Caco-2 (cell line): ENCODE measurements at regions not wholly inside any gene's neighbourhood (a gene's known extent, or its start where the extent isn't known, plus 50 kb on each side); places are given as distances from the start of the nearest gene placed in this dataset.

ENCODE experiments used
- BruUV-seq: library from RNA; stranded (reverse); fragments of 400-500 nt; replicated peaks from 2 replicates; lab custom pipeline; 2021; lab: Mats Ljungman, UMichigan
- CTCF ChIA-PET: fragments of 300-600 bp; sonication (Branson Sonifier 250); formaldehyde crosslinking; loops from one replicate; lab custom pipeline; 2022; ENCODE audit warnings: antibody characterized with exemption; lab: Charles Lee
- POLR2A ChIA-PET: fragments of 300-600 bp; sonication (Branson Sonifier 250); formaldehyde crosslinking; loops from one replicate; lab custom pipeline; 2022; ENCODE audit warnings: antibody characterized with exemption; lab: Charles Lee
- DNase-seq, 2 experiments: peaks; one replicate each; pipeline versions ENCODE4 v3.0.0 to v3.0.0-alpha.2; 2020 to 2022
- H3K27me3 ChIP-seq: replicated peaks from 2 replicates; pipeline ENCODE4 v1.6.0; 2011; ENCODE audit warnings: low read length; ENCODE audit not compliant: control insufficient read depth, insufficient read depth
- H3K36me3 ChIP-seq: 2 replicates; pipeline ENCODE4 v1.5.1; 2011; ENCODE audit warnings: low read length; ENCODE audit not compliant: control insufficient read depth, insufficient read depth
- H3K4me1 ChIP-seq: fragments of 250-450 bp; sonication (Bioruptor Pico); 2 replicates; pipeline ENCODE4 v1.5.1; 2020; ENCODE audit warnings: mild to moderate bottlenecking
- H3K4me3 ChIP-seq: 2 replicates; pipeline ENCODE4 v1.5.1; 2011; ENCODE audit warnings: low read depth, mild to moderate bottlenecking, control low read depth, low read length
- H3K9me3 ChIP-seq: fragments of 250-450 bp; sonication (Bioruptor Pico); 2 replicates; pipeline ENCODE4 v1.5.1; 2020; ENCODE audit warnings: mild to moderate bottlenecking, moderate library complexity
- H3K27ac Mint-ChIP-seq: one replicate; pipeline ENCODE4 v1.8.0; 2022; ENCODE audit warnings: mixed read lengths; ENCODE audit not compliant: unreplicated experiment
- H3K27me3 Mint-ChIP-seq: one replicate; pipeline ENCODE4 v1.8.0; 2022; ENCODE audit warnings: mixed read lengths; ENCODE audit not compliant: insufficient read depth, unreplicated experiment
- H3K36me3 Mint-ChIP-seq: one replicate; pipeline ENCODE4 v1.8.0; 2022; ENCODE audit warnings: mild to moderate bottlenecking, mixed read lengths; ENCODE audit not compliant: insufficient read depth, unreplicated experiment
- H3K4me1 Mint-ChIP-seq: one replicate; pipeline ENCODE4 v1.8.0; 2022; ENCODE audit warnings: low read depth, mixed read lengths; ENCODE audit not compliant: unreplicated experiment
- H3K4me3 Mint-ChIP-seq: one replicate; pipeline ENCODE4 v1.8.0; 2022; ENCODE audit warnings: mild to moderate bottlenecking, moderate library complexity, mixed read lengths; ENCODE audit not compliant: unreplicated experiment
- H3K9me3 Mint-ChIP-seq: one replicate; pipeline ENCODE4 v1.8.0; 2022; ENCODE audit warnings: mixed read lengths; ENCODE audit not compliant: unreplicated experiment
- intact Hi-C: fragments of 100-400 bp; cut with micrococcal nuclease; formaldehyde crosslinking; loops from one replicate; pipeline ENCODE4 v1.10.0; 2022; ENCODE audit not compliant: unreplicated experiment
- TF ChIP-seq, protein P1 (sequence below), 2 experiments: fragments of 200-600 bp in 1 of 2; IDR thresholded peaks; 1 replicate in 1 of 2; 2 replicates in 1 of 2; pipeline versions ENCODE4 v1.5.1 to v1.8.0; 2011 to 2022; ENCODE audit warnings: antibody characterized with exemption in 1 of 2, control low read depth in 1 of 2, inconsistent platforms in 1 of 2, low read depth in 1 of 2, low read length in 1 of 2, mild to moderate bottlenecking in 1 of 2, moderate library complexity in 1 of 2; ENCODE audit not compliant: insufficient read depth in 1 of 2, severe bottlenecking in 1 of 2, unreplicated experiment in 1 of 2

DNA sequence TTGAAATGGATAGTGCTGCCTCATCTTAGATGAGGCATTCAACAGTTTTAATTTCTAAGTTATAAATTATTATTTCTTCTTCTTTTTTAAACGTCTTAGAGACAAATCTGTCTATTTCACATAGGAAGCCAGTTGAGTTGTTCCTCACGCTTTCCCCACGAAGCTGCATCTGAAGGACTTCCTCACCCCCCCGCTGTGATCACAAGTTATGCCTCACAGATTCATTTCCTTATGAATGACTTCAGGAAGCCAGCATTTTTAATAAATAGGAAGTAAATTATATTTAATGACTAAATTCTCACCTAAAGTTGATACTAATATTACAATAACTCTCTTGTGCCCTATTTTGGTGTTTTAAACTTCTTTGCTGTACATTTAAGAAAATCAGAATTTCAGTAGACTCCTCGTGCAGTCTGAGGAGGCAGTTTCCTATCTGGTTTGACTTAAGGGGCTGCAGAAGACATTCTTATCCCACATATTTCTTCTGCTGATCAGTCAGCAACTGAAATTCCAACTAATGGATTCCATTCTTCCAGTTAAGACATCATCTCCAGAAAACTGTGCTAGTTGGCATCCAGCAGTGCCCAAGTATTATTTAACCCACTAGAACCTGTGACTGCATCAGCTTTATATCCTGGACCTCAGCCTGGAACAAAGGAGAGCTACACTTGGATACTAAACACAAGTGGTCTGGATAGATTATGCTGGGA lies 182.7 kb upstream of the CCN2 start:
- no peaks in the 10 kb centered on the region for H3K9me3 ChIP-seq
- H3K4me3 Mint-ChIP-seq = no peak overlapping the region
- intact Hi-C loops = no loop called here
- H3K36me3 ChIP-seq = no peaks in the 10 kb centered on the region
- H3K9me3 Mint-ChIP-seq = no peaks in the 10 kb centered on the region
- H3K27me3 Mint-ChIP-seq = peaks cover 4% of the 10 kb centered on the region
- DNase-seq = no peak
- H3K4me3 ChIP-seq = no peak overlapping the region
- CTCF ChIA-PET = no interaction called here
- POLR2A ChIA-PET = no interaction called here
- H3K36me3 Mint-ChIP-seq = no peaks in the 10 kb centered on the region
- TF ChIP-seq, protein P1, sequence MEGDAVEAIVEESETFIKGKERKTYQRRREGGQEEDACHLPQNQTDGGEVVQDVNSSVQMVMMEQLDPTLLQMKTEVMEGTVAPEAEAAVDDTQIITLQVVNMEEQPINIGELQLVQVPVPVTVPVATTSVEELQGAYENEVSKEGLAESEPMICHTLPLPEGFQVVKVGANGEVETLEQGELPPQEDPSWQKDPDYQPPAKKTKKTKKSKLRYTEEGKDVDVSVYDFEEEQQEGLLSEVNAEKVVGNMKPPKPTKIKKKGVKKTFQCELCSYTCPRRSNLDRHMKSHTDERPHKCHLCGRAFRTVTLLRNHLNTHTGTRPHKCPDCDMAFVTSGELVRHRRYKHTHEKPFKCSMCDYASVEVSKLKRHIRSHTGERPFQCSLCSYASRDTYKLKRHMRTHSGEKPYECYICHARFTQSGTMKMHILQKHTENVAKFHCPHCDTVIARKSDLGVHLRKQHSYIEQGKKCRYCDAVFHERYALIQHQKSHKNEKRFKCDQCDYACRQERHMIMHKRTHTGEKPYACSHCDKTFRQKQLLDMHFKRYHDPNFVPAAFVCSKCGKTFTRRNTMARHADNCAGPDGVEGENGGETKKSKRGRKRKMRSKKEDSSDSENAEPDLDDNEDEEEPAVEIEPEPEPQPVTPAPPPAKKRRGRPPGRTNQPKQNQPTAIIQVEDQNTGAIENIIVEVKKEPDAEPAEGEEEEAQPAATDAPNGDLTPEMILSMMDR (IDR thresholded peaks at IDR 0.05; ENCODE audit: insufficient read depth in 1 of 2, low read depth in 1 of 2, low read length in 1 of 2, severe bottlenecking in 1 of 2, unreplicated experiment in 1 of 2) = no peak
- H3K27me3 ChIP-seq = no peaks in the 10 kb centered on the region
- H3K4me1 Mint-ChIP-seq = no peaks in the 10 kb centered on the region
- H3K4me1 ChIP-seq = no peaks in the 10 kb centered on the region
- H3K27ac Mint-ChIP-seq = no peak overlapping the region
- no TSS peak for BruUV-seq

DNA sequence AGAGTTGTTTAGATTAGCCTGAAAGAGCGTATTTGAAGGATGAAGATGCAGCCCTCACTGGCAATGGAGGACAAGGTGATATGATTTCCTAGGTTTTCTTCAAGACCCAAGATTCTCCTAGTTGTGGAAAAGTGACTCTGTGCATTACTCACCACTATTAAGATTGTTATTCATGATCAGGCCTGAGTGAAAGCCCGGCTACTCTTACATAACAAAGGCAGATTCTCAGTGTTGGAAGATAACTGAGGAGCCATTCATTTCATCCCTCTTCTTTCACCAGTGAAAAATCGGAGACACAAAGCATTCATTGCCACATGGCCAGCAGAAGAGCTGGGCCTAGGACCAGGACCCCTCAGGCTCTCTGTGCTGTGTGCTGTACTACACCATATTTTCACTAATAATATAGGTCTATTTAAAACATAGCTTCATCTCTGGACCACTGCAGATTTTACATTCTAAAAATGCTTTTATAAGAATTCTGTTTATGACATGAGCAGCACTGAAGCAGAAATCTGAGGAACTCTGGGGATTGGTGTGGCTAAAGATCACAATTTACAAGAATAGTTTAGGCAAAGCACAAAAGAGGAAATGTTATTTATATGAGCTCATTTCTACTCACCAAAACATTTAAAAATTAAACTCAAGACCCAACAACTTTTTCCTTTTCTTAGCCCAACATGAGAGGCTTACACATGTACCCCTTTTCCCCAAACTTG lies 181.9 kb upstream of the CCN2 start:
- Mint-ChIP-seq H3K9me3 (no peaks in the 10 kb centered on the region), H3K27ac (no peak overlapping the region), H3K27me3 (peaks cover 4% of the 10 kb centered on the region), H3K4me1 (no peaks in the 10 kb centered on the region), H3K36me3 (no peaks in the 10 kb centered on the region), H3K4me3 (no peak overlapping the region)
- no TSS peak for BruUV-seq
- POLR2A ChIA-PET = no interaction called here
- no peaks in the 10 kb centered on the region for H3K27me3 ChIP-seq
- intact Hi-C loops = no loop called here
- no peaks in the 10 kb centered on the region for H3K4me1 ChIP-seq
- TF ChIP-seq, protein P1 (IDR thresholded peaks at IDR 0.05; ENCODE audit: insufficient read depth in 1 of 2, low read depth in 1 of 2, low read length in 1 of 2, severe bottlenecking in 1 of 2, unreplicated experiment in 1 of 2) = no peak
- no peak overlapping the region for H3K4me3 ChIP-seq
- H3K36me3 ChIP-seq = no peaks in the 10 kb centered on the region
- DNase-seq = no peak
- CTCF ChIA-PET = no interaction called here
- no peaks in the 10 kb centered on the region for H3K9me3 ChIP-seq

DNA sequence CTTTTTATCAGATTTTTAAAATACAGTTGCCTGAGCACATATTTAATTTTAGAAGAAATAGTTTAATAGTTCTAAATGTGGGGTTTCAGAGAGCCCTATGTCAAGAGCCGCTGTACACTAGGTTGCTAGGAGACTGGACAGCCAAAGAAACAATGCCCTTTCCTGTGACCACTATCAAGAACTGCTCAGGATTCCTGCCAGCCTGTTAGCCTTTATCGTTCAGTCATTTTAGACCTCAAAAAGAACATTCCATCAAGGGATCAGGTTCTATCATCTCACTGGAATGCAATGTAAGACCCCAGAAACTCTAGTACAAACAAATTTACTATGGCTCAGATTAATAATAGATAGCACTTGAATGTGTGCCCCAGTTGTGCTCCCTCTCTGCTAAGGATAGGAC lies 181.2 kb upstream of the CCN2 start:
- TF ChIP-seq, protein P1 (IDR thresholded peaks at IDR 0.05; ENCODE audit: insufficient read depth in 1 of 2, low read depth in 1 of 2, low read length in 1 of 2, severe bottlenecking in 1 of 2, unreplicated experiment in 1 of 2) = no peak
- Mint-ChIP-seq H3K27ac (no peak overlapping the region), H3K4me3 (no peak overlapping the region), H3K4me1 (no peaks in the 10 kb centered on the region), H3K27me3 (peaks cover 2% of the 10 kb centered on the region), H3K36me3 (no peaks in the 10 kb centered on the region), H3K9me3 (peaks cover 4% of the 10 kb centered on the region)
- Histone ChIP-seq H3K4me1 (no peaks in the 10 kb centered on the region), H3K36me3 (no peaks in the 10 kb centered on the region), H3K27me3 (no peaks in the 10 kb centered on the region), H3K9me3 (no peaks in the 10 kb centered on the region), H3K4me3 (no peak overlapping the region)
- BruUV-seq = no TSS peak
- intact Hi-C loops = no loop called here
- POLR2A ChIA-PET = interaction anchor here (1.7 kb wide), 1 partner anchor 181 kb away, joined by 5 read pairs; the partner anchor contains the start of gene CCN2
- no peak for DNase-seq
- CTCF ChIA-PET = interaction anchor here (0.6 kb wide), 1 partner anchor 181 kb away, joined by 3 read pairs; no protein-coding TSS in a partner anchor
